Upper lobe of left lung (tissue), 6 donors: ENCODE measurements at regions not wholly inside any gene's neighbourhood (a gene's known extent, or its start where the extent isn't known, plus 50 kb on each side); places are given as distances from the start of the nearest gene placed in this dataset.

Source experiments
- ATAC-seq, 2 donors: fragments of 200-7000 bp; cut with Tn5 transposase; one replicate each; pipeline ENCODE4 v1.9.1; 2022; ENCODE audit warnings: mild to moderate bottlenecking in 2 of 2, moderate library complexity in 2 of 2; ENCODE audit not compliant: low FRiP score in 2 of 2
- DNase-seq, 2 donors: peaks; one replicate each; pipeline ENCODE4 v3.0.0-alpha.2; 2019 to 2020
- H3K27ac ChIP-seq, 4 donors: fragments of 200-600 bp; sonication (generic); one replicate each; pipeline ENCODE4 v1.5.1; 2016 to 2019
- H3K27me3 ChIP-seq, 4 donors: fragments of 200-600 bp; sonication (generic); one replicate each; pipeline ENCODE4 v1.5.1; 2017 to 2019
- H3K36me3 ChIP-seq, 4 donors: fragments of 200-600 bp; sonication (generic); one replicate each; pipeline ENCODE4 v1.5.1; 2016 to 2019
- H3K4me1 ChIP-seq, 4 donors: fragments of 200-600 bp; sonication (generic); one replicate each; pipeline ENCODE4 v1.5.1; 2018 to 2019
- H3K4me3 ChIP-seq, 4 donors: fragments of 200-600 bp; sonication (generic); one replicate each; pipeline ENCODE4 v1.5.1; 2017 to 2019; ENCODE audit warnings: mild to moderate bottlenecking in 2 of 4, moderate library complexity in 1 of 4
- H3K9me3 ChIP-seq, 4 donors: fragments of 200-600 bp; sonication (generic); one replicate each; pipeline ENCODE4 v1.5.1; 2018 to 2019
- CTCF ChIP-seq, 6 experiments: fragments of 450-650 bp in 4 of 6; fragments of 200-600 bp in 2 of 6; sonication (generic) in 2 of 6; IDR thresholded peaks; one replicate each; pipeline ENCODE4 v1.5.1; 2016 to 2019; ENCODE audit warnings: antibody characterized with exemption in 6 of 6
- EP300 ChIP-seq, 4 donors: sonication (generic); formaldehyde crosslinking; IDR thresholded peaks; one replicate each; pipeline ENCODE4 v1.5.1; 2017; ENCODE audit warnings: antibody characterized with exemption in 4 of 4, control low read depth in 2 of 4
- POLR2A ChIP-seq, 4 donors: fragments of 450-650 bp; IDR thresholded peaks; one replicate each; pipeline ENCODE4 v1.5.1; 2016 to 2017; ENCODE audit warnings: antibody characterized with exemption in 4 of 4, mild to moderate bottlenecking in 2 of 4
- POLR2AphosphoS5 ChIP-seq, 2 donors: sonication (generic); formaldehyde crosslinking; IDR thresholded peaks; one replicate each; pipeline ENCODE4 v1.5.1; 2017; ENCODE audit warnings: antibody characterized with exemption in 2 of 2
- WGBS, 2 donors: methylation state at CpG; one replicate each; pipeline ENCODE4 v1.1.5; 2017 to 2018; 5-methylcytosine and 5-hydroxymethylcytosine counted together
- donor health status: DM: no; HTN: no; CAD: no; lungs with moderate emphysema.
- donor health status: DM: no; HTN: yes; CAD: no; lungs with severe emphysema.

- DNase-seq (no peak), ATAC-seq (no peak)
- TF ChIP-seq POLR2A (IDR thresholded peaks at IDR 0.05): no peak
- no peak for TF ChIP-seq CTCF (IDR thresholded peaks at IDR 0.05)
- no peak for TF ChIP-seq EP300 (IDR thresholded peaks at IDR 0.05)
- no peak for TF ChIP-seq POLR2AphosphoS5 (IDR thresholded peaks at IDR 0.05)
- Histone ChIP-seq H3K27ac (no peak overlapping the region), H3K4me3 (no peak overlapping the region), H3K27me3 (no peaks in the 10 kb centered on the region), H3K4me1 (no peaks in the 10 kb centered on the region), H3K9me3 (no peaks in the 10 kb centered on the region), H3K36me3 (no peaks in the 10 kb centered on the region)
- 79 to 81% methylated on average over 5 of the region's 5 CpGs for WGBS, 2 donors
These were observed 119.2 kb upstream of the TTC29 start for GRCh38 chr4:147064856-147065255.

GRCh38 chr4:147068564-147068963, 122.9 kb upstream of the TTC29 start:
- no peak overlapping the region for H3K4me3 ChIP-seq
- H3K27ac ChIP-seq: no peak overlapping the region
- no peak for DNase-seq
- TF ChIP-seq POLR2AphosphoS5 (IDR thresholded peaks at IDR 0.05): no peak
- no peak for TF ChIP-seq EP300 (IDR thresholded peaks at IDR 0.05)
- TF ChIP-seq CTCF (IDR thresholded peaks at IDR 0.05): no peak
- TF ChIP-seq POLR2A (IDR thresholded peaks at IDR 0.05): no peak
- ATAC-seq: no peak
- H3K27me3 ChIP-seq: no peaks in the 10 kb centered on the region
- WGBS, 2 donors: 74 to 81% methylated on average over 4 of the region's 4 CpGs
- peaks cover 0 to 10% (median 3%) of the 10 kb centered on the region in 4 donors for H3K9me3 ChIP-seq
- H3K4me1 ChIP-seq: no peaks in the 10 kb centered on the region
- H3K36me3 ChIP-seq: no peaks in the 10 kb centered on the region

GRCh38 chr4:147071209-147071740, 125.6 kb upstream of the TTC29 start:
- no peak for DNase-seq
- 76 to 86% methylated on average over 6 of the region's 6 CpGs for WGBS, 2 donors

GRCh38 chr4:147076179-147076578, 130.5 kb upstream of the TTC29 start:
- H3K4me1 ChIP-seq: peaks cover 0 to 13% (median 7%) of the 10 kb centered on the region in 4 donors
- no peaks in the 10 kb centered on the region for H3K27me3 ChIP-seq
- H3K36me3 ChIP-seq: no peaks in the 10 kb centered on the region
- no peak overlapping the region for H3K27ac ChIP-seq
- TF ChIP-seq EP300 (IDR thresholded peaks at IDR 0.05) (no peak), POLR2AphosphoS5 (IDR thresholded peaks at IDR 0.05) (no peak), CTCF (IDR thresholded peaks at IDR 0.05) (no peak), POLR2A (IDR thresholded peaks at IDR 0.05) (no peak)
- ATAC-seq: no peak
- H3K4me3 ChIP-seq: no peak overlapping the region
- H3K9me3 ChIP-seq: peaks cover 0 to 10% (median 3%) of the 10 kb centered on the region in 4 donors
- WGBS, 2 donors: 68 to 80% methylated on average over 2 of the region's 2 CpGs
- no peak for DNase-seq

More at GRCh38 chr4:147071209-147071740, 125.6 kb upstream of the TTC29 start:
- Histone ChIP-seq H3K36me3 (no peaks in the 10 kb centered on the region), H3K4me1 (no peaks in the 10 kb centered on the region), H3K4me3 (no peak overlapping the region), H3K27ac (no peak overlapping the region), H3K27me3 (no peaks in the 10 kb centered on the region), H3K9me3 (peaks cover 0 to 10% (median 3%) of the 10 kb centered on the region in 4 donors)
- no peak for ATAC-seq
- TF ChIP-seq CTCF (IDR thresholded peaks at IDR 0.05): no peak
- TF ChIP-seq POLR2AphosphoS5 (IDR thresholded peaks at IDR 0.05): no peak

- ATAC-seq: no peak
- Histone ChIP-seq H3K4me3 (no peak overlapping the region), H3K27me3 (no peaks in the 10 kb centered on the region), H3K36me3 (no peaks in the 10 kb centered on the region), H3K4me1 (peaks cover 0 to 13% (median 7%) of the 10 kb centered on the region in 4 donors), H3K27ac (no peak overlapping the region), H3K9me3 (peaks cover 0 to 10% (median 3%) of the 10 kb centered on the region in 4 donors)
- TF ChIP-seq CTCF (IDR thresholded peaks at IDR 0.05): no peak
- TF ChIP-seq EP300 (IDR thresholded peaks at IDR 0.05): no peak
- no peak for TF ChIP-seq POLR2AphosphoS5 (IDR thresholded peaks at IDR 0.05)
- DNase-seq: no peak
These were observed 131.1 kb upstream of the TTC29 start for GRCh38 chr4:147076728-147077127.
